ENCODE measurements at regions not wholly inside any gene's neighbourhood (a gene's known extent, or its start where the extent isn't known, plus 50 kb on each side); places are given as distances from the start of the nearest gene placed in this dataset.

DNA sequence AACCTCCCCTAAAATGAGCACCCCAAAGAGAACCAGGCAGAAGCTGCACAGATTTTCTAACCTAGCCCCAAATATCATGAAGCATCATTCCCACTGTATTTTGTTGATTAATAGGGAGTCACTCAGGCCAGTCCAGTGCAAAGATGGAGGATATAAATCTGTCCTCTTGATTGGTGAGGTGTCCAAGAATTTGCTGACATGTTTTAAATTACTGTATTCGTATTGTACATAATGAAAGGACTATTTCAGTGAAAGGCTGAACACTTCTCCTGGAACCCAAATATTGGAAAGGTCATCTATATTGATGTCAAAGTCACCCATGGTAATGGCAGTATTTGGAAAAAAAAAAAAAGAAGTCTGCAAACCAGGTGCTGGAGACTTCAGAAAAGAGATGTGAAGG is 477.5 kb downstream of the RMST start:
- TF ChIP-seq EP300 (IDR thresholded peaks at IDR 0.05; ENCODE audit: borderline replicate concordance in 1 of 2, low read depth in 1 of 2, low read length in 1 of 2): no peak
- TF ChIP-seq, protein P1, sequence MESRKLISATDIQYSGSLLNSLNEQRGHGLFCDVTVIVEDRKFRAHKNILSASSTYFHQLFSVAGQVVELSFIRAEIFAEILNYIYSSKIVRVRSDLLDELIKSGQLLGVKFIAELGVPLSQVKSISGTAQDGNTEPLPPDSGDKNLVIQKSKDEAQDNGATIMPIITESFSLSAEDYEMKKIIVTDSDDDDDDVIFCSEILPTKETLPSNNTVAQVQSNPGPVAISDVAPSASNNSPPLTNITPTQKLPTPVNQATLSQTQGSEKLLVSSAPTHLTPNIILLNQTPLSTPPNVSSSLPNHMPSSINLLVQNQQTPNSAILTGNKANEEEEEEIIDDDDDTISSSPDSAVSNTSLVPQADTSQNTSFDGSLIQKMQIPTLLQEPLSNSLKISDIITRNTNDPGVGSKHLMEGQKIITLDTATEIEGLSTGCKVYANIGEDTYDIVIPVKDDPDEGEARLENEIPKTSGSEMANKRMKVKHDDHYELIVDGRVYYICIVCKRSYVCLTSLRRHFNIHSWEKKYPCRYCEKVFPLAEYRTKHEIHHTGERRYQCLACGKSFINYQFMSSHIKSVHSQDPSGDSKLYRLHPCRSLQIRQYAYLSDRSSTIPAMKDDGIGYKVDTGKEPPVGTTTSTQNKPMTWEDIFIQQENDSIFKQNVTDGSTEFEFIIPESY (IDR thresholded peaks at IDR 0.05; ENCODE audit: borderline replicate concordance, low read depth): no peak
- TF ChIP-seq, protein P2, sequence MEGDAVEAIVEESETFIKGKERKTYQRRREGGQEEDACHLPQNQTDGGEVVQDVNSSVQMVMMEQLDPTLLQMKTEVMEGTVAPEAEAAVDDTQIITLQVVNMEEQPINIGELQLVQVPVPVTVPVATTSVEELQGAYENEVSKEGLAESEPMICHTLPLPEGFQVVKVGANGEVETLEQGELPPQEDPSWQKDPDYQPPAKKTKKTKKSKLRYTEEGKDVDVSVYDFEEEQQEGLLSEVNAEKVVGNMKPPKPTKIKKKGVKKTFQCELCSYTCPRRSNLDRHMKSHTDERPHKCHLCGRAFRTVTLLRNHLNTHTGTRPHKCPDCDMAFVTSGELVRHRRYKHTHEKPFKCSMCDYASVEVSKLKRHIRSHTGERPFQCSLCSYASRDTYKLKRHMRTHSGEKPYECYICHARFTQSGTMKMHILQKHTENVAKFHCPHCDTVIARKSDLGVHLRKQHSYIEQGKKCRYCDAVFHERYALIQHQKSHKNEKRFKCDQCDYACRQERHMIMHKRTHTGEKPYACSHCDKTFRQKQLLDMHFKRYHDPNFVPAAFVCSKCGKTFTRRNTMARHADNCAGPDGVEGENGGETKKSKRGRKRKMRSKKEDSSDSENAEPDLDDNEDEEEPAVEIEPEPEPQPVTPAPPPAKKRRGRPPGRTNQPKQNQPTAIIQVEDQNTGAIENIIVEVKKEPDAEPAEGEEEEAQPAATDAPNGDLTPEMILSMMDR (IDR thresholded peaks at IDR 0.05): no peak

All from SK-N-SH (cell line).